Liver (tissue), 8 donors: ENCODE measurements at regions not wholly inside any gene's neighbourhood (a gene's known extent, or its start where the extent isn't known, plus 50 kb on each side); places are given as distances from the start of the nearest gene placed in this dataset.

Experiments
- DNase-seq: peaks from one replicate; pipeline ENCODE4 v3.0.0-alpha.2; 2017; ENCODE audit warnings: low spot score
- H3K27ac ChIP-seq, 2 donors: one replicate each; pipeline ENCODE4 v1.7.0; 2013; ENCODE audit warnings: inconsistent platforms in 2 of 2, low read length in 2 of 2, control low read depth in 1 of 2, low read depth in 1 of 2, mild to moderate bottlenecking in 1 of 2
- H3K27me3 ChIP-seq, 4 donors: one replicate each; pipeline versions ENCODE4 v1.6.1 to v1.7.0; 2013; ENCODE audit warnings: low read length in 3 of 4, inconsistent platforms in 1 of 4, mild to moderate bottlenecking in 1 of 4, moderate library complexity in 1 of 4; ENCODE audit not compliant: control insufficient read depth in 4 of 4, insufficient read depth in 4 of 4
- H3K36me3 ChIP-seq, 4 donors: one replicate each; pipeline versions ENCODE4 v1.6.1 to v1.7.0; 2013; ENCODE audit warnings: low read length in 3 of 4, mild to moderate bottlenecking in 3 of 4, low read depth in 1 of 4, moderate library complexity in 1 of 4; ENCODE audit not compliant: control insufficient read depth in 4 of 4, insufficient read depth in 3 of 4
- H3K4me1 ChIP-seq, 4 donors: one replicate each; pipeline versions ENCODE4 v1.6.1 to v1.7.0; 2013; ENCODE audit warnings: low read length in 3 of 4, mild to moderate bottlenecking in 3 of 4, moderate library complexity in 1 of 4; ENCODE audit not compliant: control insufficient read depth in 4 of 4, insufficient read depth in 4 of 4
- H3K4me3 ChIP-seq, 3 donors: one replicate each; pipeline versions ENCODE4 v1.6.1 to v1.7.0; 2013; ENCODE audit warnings: low read length in 3 of 3, control low read depth in 1 of 3, low read depth in 1 of 3, mild to moderate bottlenecking in 1 of 3
- H3K9ac ChIP-seq, 2 donors: one replicate each; pipeline ENCODE4 v1.7.0; 2013; ENCODE audit warnings: low read length in 2 of 2, mild to moderate bottlenecking in 2 of 2, moderate library complexity in 2 of 2, control low read depth in 1 of 2, low read depth in 1 of 2
- H3K9me3 ChIP-seq, 4 donors: one replicate each; pipeline versions ENCODE4 v1.6.1 to v1.7.0; 2013; ENCODE audit warnings: low read length in 3 of 4; ENCODE audit not compliant: control insufficient read depth in 4 of 4
- ATF3 ChIP-seq: IDR thresholded peaks from 2 replicates; pipeline ENCODE4 v1.6.1; 2016; ENCODE audit warnings: antibody characterized with exemption
- EGR1 ChIP-seq, 2 donors: IDR thresholded peaks; 2 replicates each; pipeline ENCODE4 v1.6.1; 2016 to 2018; ENCODE audit warnings: antibody characterized with exemption in 2 of 2, low read depth in 2 of 2
- FOXA1 ChIP-seq: IDR thresholded peaks from 2 replicates; pipeline ENCODE4 v1.6.1; 2016; ENCODE audit warnings: antibody characterized with exemption
- FOXA2 ChIP-seq: IDR thresholded peaks from 2 replicates; pipeline ENCODE4 v1.6.1; 2016; ENCODE audit warnings: antibody characterized with exemption
- GABPA ChIP-seq, 2 donors: IDR thresholded peaks in 1 of 2; conservative IDR thresholded peaks in 1 of 2; 2 replicates each; pipeline ENCODE4 v1.6.1; 2016; ENCODE audit warnings: antibody characterized with exemption in 2 of 2, mild to moderate bottlenecking in 1 of 2, moderate library complexity in 1 of 2
- HNF4A ChIP-seq, 2 donors: conservative IDR thresholded peaks; 2 replicates each; pipeline ENCODE4 v1.6.1; 2016; ENCODE audit warnings: antibody characterized with exemption in 2 of 2, mild to moderate bottlenecking in 2 of 2
- HNF4G ChIP-seq: IDR thresholded peaks from 2 replicates; pipeline ENCODE4 v1.6.1; 2016; ENCODE audit warnings: antibody characterized with exemption
- JUND ChIP-seq, 2 donors: IDR thresholded peaks; 2 replicates each; pipeline ENCODE4 v1.6.1; 2016; ENCODE audit warnings: antibody characterized with exemption in 2 of 2
- MAX ChIP-seq: IDR thresholded peaks from 2 replicates; pipeline ENCODE4 v1.6.1; 2016; ENCODE audit warnings: antibody characterized with exemption
- NR2F2 ChIP-seq: IDR thresholded peaks from 2 replicates; pipeline ENCODE4 v1.6.1; 2016; ENCODE audit warnings: antibody characterized with exemption
- RAD21 ChIP-seq, 2 donors: IDR thresholded peaks; 2 replicates each; pipeline ENCODE4 v1.6.1; 2016; ENCODE audit warnings: antibody characterized with exemption in 2 of 2, mild to moderate bottlenecking in 2 of 2
- REST ChIP-seq: IDR thresholded peaks from 2 replicates; pipeline ENCODE4 v1.6.1; 2016; ENCODE audit warnings: antibody characterized with exemption, mild to moderate bottlenecking
- RXRA ChIP-seq, 2 donors: IDR thresholded peaks; 2 replicates each; pipeline ENCODE4 v1.6.1; 2017 to 2018; ENCODE audit warnings: antibody characterized with exemption in 2 of 2, mild to moderate bottlenecking in 1 of 2
- SP1 ChIP-seq: IDR thresholded peaks from 2 replicates; pipeline ENCODE4 v1.6.1; 2018; ENCODE audit warnings: antibody characterized with exemption, mild to moderate bottlenecking
- TAF1 ChIP-seq: conservative IDR thresholded peaks from 2 replicates; pipeline ENCODE4 v1.6.1; 2016; ENCODE audit warnings: antibody characterized with exemption, mild to moderate bottlenecking
- YY1 ChIP-seq: IDR thresholded peaks from 2 replicates; pipeline ENCODE4 v1.6.1; 2016; ENCODE audit warnings: antibody characterized with exemption, mild to moderate bottlenecking
- ZBTB33 ChIP-seq: IDR thresholded peaks from 2 replicates; pipeline ENCODE4 v1.6.1; 2016; ENCODE audit warnings: antibody characterized with exemption
- WGBS: extraction: QIAGEN DNeasy Blood & Tissue Kit; methylation state at CpG from one replicate; pipeline ENCODE4 v1.1.7; 2013; 5-methylcytosine and 5-hydroxymethylcytosine counted together
- TF ChIP-seq, protein P1 (sequence below): fragments of 150-350 bp; IDR thresholded peaks from 2 replicates; pipeline ENCODE4 v1.5.1; 2017; ENCODE audit warnings: improper control_type of control experiment, low read depth, low read length; ENCODE audit not compliant: missing input control
- donor health status: healthy.
- donor health status: healthy.
- donor health status: healthy.
- donor health status: healthy.
- donor health status: healthy.

DNA sequence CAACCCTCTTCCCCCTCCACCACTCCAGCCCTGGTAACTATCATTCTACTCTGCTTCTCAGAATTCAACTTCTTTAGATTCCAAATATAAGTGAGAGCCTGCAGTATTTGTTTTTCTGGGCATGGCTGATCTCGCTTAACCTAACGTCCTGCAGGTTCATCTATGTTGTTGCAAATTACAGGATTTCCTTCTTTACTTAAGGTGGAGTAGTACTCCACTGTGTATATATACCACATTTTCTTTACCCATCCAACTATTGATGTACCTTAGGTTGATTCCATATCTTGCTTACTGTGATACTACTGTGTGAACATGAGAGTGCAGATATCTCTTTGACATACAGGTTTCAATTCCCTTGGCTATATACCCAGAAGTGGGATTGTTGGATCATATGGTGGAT, 106.3 kb upstream of the ZNF366 start:
- no peak for DNase-seq
- TF ChIP-seq FOXA1: no peak
- Histone ChIP-seq H3K4me3 (no peak overlapping the region), H3K27me3 (no peaks in the 10 kb centered on the region), H3K9me3 (no peaks in the 10 kb centered on the region), H3K9ac (no peak overlapping the region), H3K36me3 (no peaks in the 10 kb centered on the region), H3K27ac (no peak overlapping the region), H3K4me1 (no peaks in the 10 kb centered on the region)
- WGBS: 88% methylated on average over 2 of the region's 2 CpGs

- no peak for DNase-seq
- Histone ChIP-seq H3K27me3 (no peaks in the 10 kb centered on the region), H3K9ac (no peak overlapping the region), H3K36me3 (no peaks in the 10 kb centered on the region), H3K27ac (no peak overlapping the region), H3K4me3 (no peak overlapping the region), H3K4me1 (no peaks in the 10 kb centered on the region), H3K9me3 (no peaks in the 10 kb centered on the region)
- WGBS: 95% methylated on average over 2 of the region's 2 CpGs
- TF ChIP-seq GABPA (IDR thresholded peaks at IDR 0.05 in 1 of 2, conservative IDR thresholded peaks at IDR 0.05 in 1 of 2) (no peak), MAX (no peak), RXRA (IDR thresholded peaks at IDR 0.05) (no peak), HNF4G (no peak), FOXA2 (no peak), REST (no peak), RAD21 (IDR thresholded peaks at IDR 0.05) (no peak), EGR1 (IDR thresholded peaks at IDR 0.05; ENCODE audit: low read depth in 2 of 2) (no peak), ATF3 (no peak), JUND (IDR thresholded peaks at IDR 0.05) (no peak), SP1 (no peak), NR2F2 (no peak), ZBTB33 (no peak), FOXA1 (no peak), YY1 (no peak), TAF1 (no peak), HNF4A (conservative IDR thresholded peaks at IDR 0.05) (no peak)
- TF ChIP-seq, protein P1, sequence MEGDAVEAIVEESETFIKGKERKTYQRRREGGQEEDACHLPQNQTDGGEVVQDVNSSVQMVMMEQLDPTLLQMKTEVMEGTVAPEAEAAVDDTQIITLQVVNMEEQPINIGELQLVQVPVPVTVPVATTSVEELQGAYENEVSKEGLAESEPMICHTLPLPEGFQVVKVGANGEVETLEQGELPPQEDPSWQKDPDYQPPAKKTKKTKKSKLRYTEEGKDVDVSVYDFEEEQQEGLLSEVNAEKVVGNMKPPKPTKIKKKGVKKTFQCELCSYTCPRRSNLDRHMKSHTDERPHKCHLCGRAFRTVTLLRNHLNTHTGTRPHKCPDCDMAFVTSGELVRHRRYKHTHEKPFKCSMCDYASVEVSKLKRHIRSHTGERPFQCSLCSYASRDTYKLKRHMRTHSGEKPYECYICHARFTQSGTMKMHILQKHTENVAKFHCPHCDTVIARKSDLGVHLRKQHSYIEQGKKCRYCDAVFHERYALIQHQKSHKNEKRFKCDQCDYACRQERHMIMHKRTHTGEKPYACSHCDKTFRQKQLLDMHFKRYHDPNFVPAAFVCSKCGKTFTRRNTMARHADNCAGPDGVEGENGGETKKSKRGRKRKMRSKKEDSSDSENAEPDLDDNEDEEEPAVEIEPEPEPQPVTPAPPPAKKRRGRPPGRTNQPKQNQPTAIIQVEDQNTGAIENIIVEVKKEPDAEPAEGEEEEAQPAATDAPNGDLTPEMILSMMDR: no peak
Measured at GRCh38 chr5:72612810-72613209, 105.6 kb upstream of the ZNF366 start.
